ENCODE measurements at regions not wholly inside any gene's neighbourhood (a gene's known extent, or its start where the extent isn't known, plus 50 kb on each side); places are given as distances from the start of the nearest gene placed in this dataset.

DNA sequence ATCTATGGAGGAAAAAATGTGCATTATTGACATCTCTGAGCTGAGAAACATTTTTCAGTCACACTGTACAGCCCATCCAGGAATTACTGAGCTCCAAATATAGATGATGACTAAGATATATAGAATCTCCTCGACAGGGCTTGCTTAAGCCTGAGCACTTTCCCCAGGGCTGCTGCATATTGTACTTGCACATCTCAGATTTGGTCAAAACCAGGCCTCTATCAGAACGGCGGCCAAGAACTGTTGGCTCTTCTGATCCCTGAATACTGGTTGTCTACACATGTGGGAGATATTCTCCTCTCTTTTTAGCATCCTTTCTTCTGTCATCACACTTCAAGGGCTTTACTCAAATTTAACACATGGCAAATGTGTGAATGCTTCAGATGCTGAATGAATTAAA is 201.5 kb upstream of the SLC35G4 start:
- TF ChIP-seq, protein P1, sequence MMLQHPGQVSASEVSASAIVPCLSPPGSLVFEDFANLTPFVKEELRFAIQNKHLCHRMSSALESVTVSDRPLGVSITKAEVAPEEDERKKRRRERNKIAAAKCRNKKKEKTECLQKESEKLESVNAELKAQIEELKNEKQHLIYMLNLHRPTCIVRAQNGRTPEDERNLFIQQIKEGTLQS (IDR thresholded peaks at IDR 0.05): no peak
- TF ChIP-seq YY1 (IDR thresholded peaks at IDR 0.05): no peak
- TF ChIP-seq TAF1 (conservative IDR thresholded peaks at IDR 0.05): no peak
- TF ChIP-seq, protein P2, sequence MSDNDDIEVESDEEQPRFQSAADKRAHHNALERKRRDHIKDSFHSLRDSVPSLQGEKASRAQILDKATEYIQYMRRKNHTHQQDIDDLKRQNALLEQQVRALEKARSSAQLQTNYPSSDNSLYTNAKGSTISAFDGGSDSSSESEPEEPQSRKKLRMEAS (IDR thresholded peaks at IDR 0.05): no peak
- TF ChIP-seq, protein P3, sequence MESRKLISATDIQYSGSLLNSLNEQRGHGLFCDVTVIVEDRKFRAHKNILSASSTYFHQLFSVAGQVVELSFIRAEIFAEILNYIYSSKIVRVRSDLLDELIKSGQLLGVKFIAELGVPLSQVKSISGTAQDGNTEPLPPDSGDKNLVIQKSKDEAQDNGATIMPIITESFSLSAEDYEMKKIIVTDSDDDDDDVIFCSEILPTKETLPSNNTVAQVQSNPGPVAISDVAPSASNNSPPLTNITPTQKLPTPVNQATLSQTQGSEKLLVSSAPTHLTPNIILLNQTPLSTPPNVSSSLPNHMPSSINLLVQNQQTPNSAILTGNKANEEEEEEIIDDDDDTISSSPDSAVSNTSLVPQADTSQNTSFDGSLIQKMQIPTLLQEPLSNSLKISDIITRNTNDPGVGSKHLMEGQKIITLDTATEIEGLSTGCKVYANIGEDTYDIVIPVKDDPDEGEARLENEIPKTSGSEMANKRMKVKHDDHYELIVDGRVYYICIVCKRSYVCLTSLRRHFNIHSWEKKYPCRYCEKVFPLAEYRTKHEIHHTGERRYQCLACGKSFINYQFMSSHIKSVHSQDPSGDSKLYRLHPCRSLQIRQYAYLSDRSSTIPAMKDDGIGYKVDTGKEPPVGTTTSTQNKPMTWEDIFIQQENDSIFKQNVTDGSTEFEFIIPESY (IDR thresholded peaks at IDR 0.05): no peak
- TF ChIP-seq NR2F2 (IDR thresholded peaks at IDR 0.05): no peak
- TF ChIP-seq SP1 (IDR thresholded peaks at IDR 0.05): no peak
- no peak for TF ChIP-seq HNF4G (IDR thresholded peaks at IDR 0.05)
- no peak for TF ChIP-seq FOXA1 (IDR thresholded peaks at IDR 0.05)
- no peak for TF ChIP-seq JUND (IDR thresholded peaks at IDR 0.05)
- no peak for TF ChIP-seq GABPA (IDR thresholded peaks at IDR 0.05 in 1 of 2, conservative IDR thresholded peaks at IDR 0.05 in 1 of 2)
- TF ChIP-seq HNF4A (conservative IDR thresholded peaks at IDR 0.05): no peak
- TF ChIP-seq, protein P4, sequence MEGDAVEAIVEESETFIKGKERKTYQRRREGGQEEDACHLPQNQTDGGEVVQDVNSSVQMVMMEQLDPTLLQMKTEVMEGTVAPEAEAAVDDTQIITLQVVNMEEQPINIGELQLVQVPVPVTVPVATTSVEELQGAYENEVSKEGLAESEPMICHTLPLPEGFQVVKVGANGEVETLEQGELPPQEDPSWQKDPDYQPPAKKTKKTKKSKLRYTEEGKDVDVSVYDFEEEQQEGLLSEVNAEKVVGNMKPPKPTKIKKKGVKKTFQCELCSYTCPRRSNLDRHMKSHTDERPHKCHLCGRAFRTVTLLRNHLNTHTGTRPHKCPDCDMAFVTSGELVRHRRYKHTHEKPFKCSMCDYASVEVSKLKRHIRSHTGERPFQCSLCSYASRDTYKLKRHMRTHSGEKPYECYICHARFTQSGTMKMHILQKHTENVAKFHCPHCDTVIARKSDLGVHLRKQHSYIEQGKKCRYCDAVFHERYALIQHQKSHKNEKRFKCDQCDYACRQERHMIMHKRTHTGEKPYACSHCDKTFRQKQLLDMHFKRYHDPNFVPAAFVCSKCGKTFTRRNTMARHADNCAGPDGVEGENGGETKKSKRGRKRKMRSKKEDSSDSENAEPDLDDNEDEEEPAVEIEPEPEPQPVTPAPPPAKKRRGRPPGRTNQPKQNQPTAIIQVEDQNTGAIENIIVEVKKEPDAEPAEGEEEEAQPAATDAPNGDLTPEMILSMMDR (IDR thresholded peaks at IDR 0.05; ENCODE audit: low read depth, low read length, missing input control): no peak
- no peak for TF ChIP-seq RXRA (IDR thresholded peaks at IDR 0.05)
- TF ChIP-seq RAD21 (IDR thresholded peaks at IDR 0.05): no peak
- no peak overlapping the region for H3K9ac ChIP-seq (ENCODE audit: low read depth in 1 of 2, low read length in 2 of 2)
- no peaks in the 10 kb centered on the region for H3K4me1 ChIP-seq (ENCODE audit: control insufficient read depth in 4 of 4, insufficient read depth in 4 of 4, low read length in 3 of 4)
- no peak overlapping the region for H3K27ac ChIP-seq (ENCODE audit: low read depth in 1 of 2, low read length in 2 of 2)
- peaks cover 0 to 3% (median 0%) of the 10 kb centered on the region in 4 donors for H3K27me3 ChIP-seq (ENCODE audit: control insufficient read depth in 4 of 4, insufficient read depth in 4 of 4, low read length in 3 of 4)
- no peak overlapping the region for H3K4me3 ChIP-seq (ENCODE audit: low read depth in 1 of 3, low read length in 3 of 3)
- WGBS: 83% methylated on average over 3 of the region's 3 CpGs
- H3K36me3 ChIP-seq (ENCODE audit: control insufficient read depth in 4 of 4, insufficient read depth in 3 of 4, low read depth in 1 of 4, low read length in 3 of 4): no peaks in the 10 kb centered on the region
- H3K9me3 ChIP-seq (ENCODE audit: control insufficient read depth in 4 of 4, low read length in 3 of 4): no peaks in the 10 kb centered on the region
- DNase-seq (ENCODE audit: low spot score): no peak

DNA sequence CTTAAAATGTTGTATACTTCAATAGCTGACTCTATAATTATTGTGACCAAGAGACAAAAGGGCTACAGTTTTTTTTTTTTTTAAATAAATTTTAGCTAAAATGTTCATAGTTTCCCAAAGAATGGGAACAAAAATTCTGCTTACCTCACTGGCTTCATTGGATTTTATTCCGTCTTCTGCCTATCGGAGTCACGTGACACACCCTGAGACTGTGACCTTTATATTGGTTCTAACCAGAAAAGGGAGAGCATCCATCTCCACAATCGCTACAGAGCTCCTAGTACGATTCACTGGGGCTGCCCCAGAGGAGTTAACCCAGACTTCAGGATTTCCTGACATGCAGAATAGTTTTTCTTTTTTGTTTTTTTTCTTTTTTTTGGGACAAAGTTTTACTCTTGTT is 203.6 kb upstream of the SLC35G4 start:
- Histone ChIP-seq H3K9me3 (ENCODE audit: control insufficient read depth in 4 of 4, low read length in 3 of 4) (no peaks in the 10 kb centered on the region), H3K4me3 (ENCODE audit: low read depth in 1 of 3, low read length in 3 of 3) (no peak overlapping the region)
- 86% methylated on average over 5 of the region's 5 CpGs for whole genome bisulfite sequencing

More for the DNA sequence above, 203.6 kb upstream of the SLC35G4 start:
- no peak for TF ChIP-seq GABPA (IDR thresholded peaks at IDR 0.05 in 1 of 2, conservative IDR thresholded peaks at IDR 0.05 in 1 of 2)
- no peak for TF ChIP-seq TAF1 (conservative IDR thresholded peaks at IDR 0.05)
- no peak for TF ChIP-seq JUND (IDR thresholded peaks at IDR 0.05)
- no peak for TF ChIP-seq FOXA2 (IDR thresholded peaks at IDR 0.05)
- no peak for TF ChIP-seq EGR1 (IDR thresholded peaks at IDR 0.05; ENCODE audit: low read depth in 2 of 2)
- no peak for TF ChIP-seq FOXA1 (IDR thresholded peaks at IDR 0.05)
- TF ChIP-seq NR2F2 (IDR thresholded peaks at IDR 0.05): no peak
- no peak for TF ChIP-seq RAD21 (IDR thresholded peaks at IDR 0.05)
- TF ChIP-seq, protein P1 (IDR thresholded peaks at IDR 0.05): no peak
- no peak for DNase-seq (ENCODE audit: low spot score)
- Histone ChIP-seq H3K4me1 (ENCODE audit: control insufficient read depth in 4 of 4, insufficient read depth in 4 of 4, low read length in 3 of 4) (no peaks in the 10 kb centered on the region), H3K27me3 (ENCODE audit: control insufficient read depth in 4 of 4, insufficient read depth in 4 of 4, low read length in 3 of 4) (peaks cover 0 to 3% (median 0%) of the 10 kb centered on the region in 4 donors), H3K36me3 (ENCODE audit: control insufficient read depth in 4 of 4, insufficient read depth in 3 of 4, low read depth in 1 of 4, low read length in 3 of 4) (no peaks in the 10 kb centered on the region), H3K9ac (ENCODE audit: low read depth in 1 of 2, low read length in 2 of 2) (no peak overlapping the region), H3K27ac (ENCODE audit: low read depth in 1 of 2, low read length in 2 of 2) (no peak overlapping the region)

Measured in liver (tissue), 8 donors.